HUES48 (cell line): ENCODE measurements at regions not wholly inside any gene's neighbourhood (a gene's known extent, or its start where the extent isn't known, plus 50 kb on each side); places are given as distances from the start of the nearest gene placed in this dataset.

Experiments used
- H3K27ac ChIP-seq: one replicate; pipeline ENCODE4 v1.7.0; 2013; ENCODE audit warnings: low read depth, low read length, inconsistent platforms
- H3K27me3 ChIP-seq: 2 replicates; pipeline ENCODE4 v1.6.1; 2013; ENCODE audit warnings: mild to moderate bottlenecking, low read length; ENCODE audit not compliant: control insufficient read depth, insufficient read depth
- H3K36me3 ChIP-seq: 2 replicates; pipeline ENCODE4 v1.6.1; 2013; ENCODE audit warnings: low read length; ENCODE audit not compliant: control insufficient read depth, insufficient read depth
- H3K4me1 ChIP-seq: 2 replicates; pipeline ENCODE4 v1.6.1; 2013; ENCODE audit warnings: mild to moderate bottlenecking, low read length; ENCODE audit not compliant: control insufficient read depth, insufficient read depth
- H3K4me3 ChIP-seq: 2 replicates; pipeline ENCODE4 v1.5.1; 2013; ENCODE audit warnings: mild to moderate bottlenecking, low read depth, low read length
- H3K9ac ChIP-seq: 2 replicates; pipeline ENCODE4 v1.6.1; 2013; ENCODE audit warnings: mild to moderate bottlenecking, low read depth, low read length, moderate library complexity
- H3K9me3 ChIP-seq: 2 replicates; pipeline ENCODE4 v1.6.1; 2013; ENCODE audit warnings: low read length; ENCODE audit not compliant: control insufficient read depth, insufficient read depth

- no peaks in the 10 kb centered on the region for H3K36me3 ChIP-seq
- no peaks in the 10 kb centered on the region for H3K9me3 ChIP-seq
- no peak overlapping the region for H3K9ac ChIP-seq
- H3K4me1 ChIP-seq = no peaks in the 10 kb centered on the region
- H3K27ac ChIP-seq = no peak overlapping the region
- no peak overlapping the region for H3K4me3 ChIP-seq
- H3K27me3 ChIP-seq = no peaks in the 10 kb centered on the region
These were observed 696.1 kb upstream of the NCAM2 start for GRCh38 chr21:20302084-20302483.

DNA sequence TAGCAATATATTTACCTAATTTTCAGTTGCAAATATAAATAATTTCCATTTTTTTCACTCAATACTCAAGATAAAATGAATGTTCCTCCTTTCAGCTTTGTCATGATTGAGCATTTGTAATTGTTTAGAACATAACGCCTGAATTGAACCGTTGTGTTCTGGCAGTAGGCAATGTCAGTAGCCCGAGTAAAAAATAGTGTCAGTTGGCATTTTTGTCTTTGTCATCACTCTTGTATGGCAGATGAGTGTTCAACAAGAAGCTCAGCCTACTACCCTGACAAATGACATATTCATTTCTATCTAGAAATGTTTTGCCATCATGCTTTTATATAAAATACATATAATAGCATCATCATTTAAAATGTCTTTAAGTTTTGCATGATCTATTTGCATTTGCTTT lies 691.4 kb upstream of the NCAM2 start:
- Histone ChIP-seq H3K9ac (no peak overlapping the region), H3K4me1 (peaks cover 11% of the 10 kb centered on the region), H3K36me3 (no peaks in the 10 kb centered on the region), H3K27ac (no peak overlapping the region), H3K27me3 (no peaks in the 10 kb centered on the region), H3K4me3 (no peak overlapping the region), H3K9me3 (no peaks in the 10 kb centered on the region)

- no peaks in the 10 kb centered on the region for H3K27me3 ChIP-seq
- H3K9ac ChIP-seq = no peak overlapping the region
- no peak overlapping the region for H3K4me3 ChIP-seq
- H3K36me3 ChIP-seq = no peaks in the 10 kb centered on the region
- H3K4me1 ChIP-seq = peaks cover 11% of the 10 kb centered on the region
- H3K9me3 ChIP-seq = no peaks in the 10 kb centered on the region
- H3K27ac ChIP-seq = no peak overlapping the region
These were observed 689.5 kb upstream of the NCAM2 start for GRCh38 chr21:20308586-20309315.

DNA sequence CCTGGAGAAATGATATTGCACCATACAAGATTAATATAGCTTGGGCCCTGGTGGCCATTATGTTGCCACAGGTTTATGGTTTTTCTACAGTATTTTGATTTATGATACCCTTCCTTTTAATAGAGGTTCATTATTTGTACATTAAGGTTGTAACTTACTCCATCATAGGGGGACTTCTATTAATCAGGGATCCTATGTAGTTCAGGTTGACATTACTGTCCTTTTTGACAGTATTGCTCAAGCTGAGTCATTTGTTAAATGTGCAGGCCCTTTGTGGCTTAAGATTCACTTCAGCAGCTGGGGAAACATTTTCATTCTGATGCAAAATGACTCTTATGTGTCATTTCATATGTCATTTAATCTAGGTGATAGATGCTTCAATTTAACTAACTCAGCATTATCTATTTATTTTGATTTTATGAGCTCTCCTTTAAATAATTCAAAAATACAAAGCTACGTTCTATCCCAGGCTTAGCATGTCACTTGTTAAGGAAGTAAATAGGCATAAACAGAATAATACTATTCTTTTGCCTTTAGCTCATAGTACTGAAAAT lies 686.9 kb upstream of the NCAM2 start:
- no peak overlapping the region for H3K4me3 ChIP-seq
- peaks cover 11% of the 10 kb centered on the region for H3K4me1 ChIP-seq
- H3K27ac ChIP-seq = no peak overlapping the region
- no peaks in the 10 kb centered on the region; the same call in 1 of the 2 replicates for H3K9me3 ChIP-seq
- H3K27me3 ChIP-seq = no peaks in the 10 kb centered on the region
- no peaks in the 10 kb centered on the region for H3K36me3 ChIP-seq
- no peak overlapping the region for H3K9ac ChIP-seq

- no peak overlapping the region for H3K9ac ChIP-seq
- H3K27ac ChIP-seq = no peak overlapping the region
- H3K4me3 ChIP-seq = no peak overlapping the region
- no peaks in the 10 kb centered on the region; the same call in 1 of the 2 replicates for H3K9me3 ChIP-seq
- no peaks in the 10 kb centered on the region for H3K27me3 ChIP-seq
- H3K36me3 ChIP-seq = no peaks in the 10 kb centered on the region
- H3K4me1 ChIP-seq = peaks cover 11% of the 10 kb centered on the region
These were observed 685.2 kb upstream of the NCAM2 start for GRCh38 chr21:20313013-20313412.

- Histone ChIP-seq H3K27me3 (no peaks in the 10 kb centered on the region), H3K9ac (no peak overlapping the region), H3K9me3 (no peaks in the 10 kb centered on the region; the same call in 1 of the 2 replicates), H3K36me3 (no peaks in the 10 kb centered on the region), H3K4me3 (no peak overlapping the region), H3K27ac (no peak overlapping the region), H3K4me1 (no peaks in the 10 kb centered on the region; the same call in 1 of the 2 replicates)
These were observed 683.2 kb upstream of the NCAM2 start for GRCh38 chr21:20315042-20315441.

DNA sequence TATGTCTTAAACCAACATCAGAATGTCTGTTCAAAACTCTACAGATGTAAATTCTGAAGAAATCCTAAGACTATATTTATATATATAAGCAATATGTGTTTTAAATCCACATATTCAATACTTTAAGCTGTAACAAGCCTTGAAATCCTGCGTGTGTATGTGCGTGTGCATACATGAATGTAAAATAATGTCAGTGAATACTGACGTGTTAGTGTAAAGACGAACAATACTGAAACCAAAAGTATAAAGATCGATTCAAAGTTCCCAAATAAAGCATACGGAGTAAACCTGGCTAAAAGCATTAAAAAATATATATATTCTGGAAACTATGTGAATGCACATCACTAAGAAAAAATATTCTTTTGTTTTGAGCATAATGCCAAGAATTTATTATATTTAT lies 668.6 kb upstream of the NCAM2 start:
- Histone ChIP-seq H3K4me3 (no peak overlapping the region), H3K27me3 (no peaks in the 10 kb centered on the region), H3K36me3 (no peaks in the 10 kb centered on the region), H3K9me3 (peaks cover 6% of the 10 kb centered on the region), H3K27ac (no peak overlapping the region), H3K4me1 (no peaks in the 10 kb centered on the region), H3K9ac (no peak overlapping the region)

GRCh38 chr21:20330652-20331051 lies 667.6 kb upstream of the NCAM2 start:
- no peaks in the 10 kb centered on the region for H3K27me3 ChIP-seq
- no peak overlapping the region for H3K9ac ChIP-seq
- no peaks in the 10 kb centered on the region for H3K4me1 ChIP-seq
- H3K36me3 ChIP-seq = no peaks in the 10 kb centered on the region
- H3K4me3 ChIP-seq = no peak overlapping the region
- no peak overlapping the region for H3K27ac ChIP-seq
- peaks cover 6% of the 10 kb centered on the region for H3K9me3 ChIP-seq

- H3K27ac ChIP-seq = no peak overlapping the region
- H3K27me3 ChIP-seq = no peaks in the 10 kb centered on the region
- no peak overlapping the region for H3K4me3 ChIP-seq
- no peaks in the 10 kb centered on the region for H3K4me1 ChIP-seq
- no peaks in the 10 kb centered on the region for H3K36me3 ChIP-seq
- no peak overlapping the region for H3K9ac ChIP-seq
- peaks cover 6% of the 10 kb centered on the region for H3K9me3 ChIP-seq
These were observed 663.6 kb upstream of the NCAM2 start for GRCh38 chr21:20334585-20334984.

- Histone ChIP-seq H3K9me3 (no peaks in the 10 kb centered on the region), H3K27me3 (no peaks in the 10 kb centered on the region), H3K36me3 (no peaks in the 10 kb centered on the region), H3K27ac (no peak overlapping the region), H3K4me3 (no peak overlapping the region), H3K4me1 (peaks cover 15% of the 10 kb centered on the region), H3K9ac (no peak overlapping the region)
These were observed 656.8 kb upstream of the NCAM2 start for GRCh38 chr21:20341431-20341830.

DNA sequence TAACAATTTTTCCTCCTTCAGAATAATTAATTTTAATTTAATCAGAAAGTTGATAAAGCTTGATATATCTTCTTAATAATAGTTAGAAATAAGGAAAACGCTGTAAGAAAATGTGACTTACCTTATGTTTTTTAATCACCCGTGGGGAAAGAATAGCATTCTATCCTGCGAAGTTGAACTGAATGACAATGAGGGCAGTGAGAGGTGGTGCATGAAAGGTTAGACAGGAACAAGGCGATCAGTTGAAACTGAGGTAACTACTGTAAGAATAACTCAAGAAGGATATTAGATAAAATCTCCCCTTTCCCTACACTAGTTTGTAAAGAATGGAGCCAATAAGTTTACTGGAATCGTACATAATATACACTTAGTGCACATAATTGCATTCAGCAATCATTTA lies 655.0 kb upstream of the NCAM2 start:
- Histone ChIP-seq H3K9ac (no peak overlapping the region), H3K4me1 (peaks cover 15% of the 10 kb centered on the region), H3K4me3 (no peak overlapping the region), H3K36me3 (no peaks in the 10 kb centered on the region), H3K9me3 (no peaks in the 10 kb centered on the region), H3K27ac (no peak overlapping the region), H3K27me3 (no peaks in the 10 kb centered on the region)
